ENCODE measurements at regions not wholly inside any gene's neighbourhood (a gene's known extent, or its start where the extent isn't known, plus 50 kb on each side); places are given as distances from the start of the nearest gene placed in this dataset.

DNA sequence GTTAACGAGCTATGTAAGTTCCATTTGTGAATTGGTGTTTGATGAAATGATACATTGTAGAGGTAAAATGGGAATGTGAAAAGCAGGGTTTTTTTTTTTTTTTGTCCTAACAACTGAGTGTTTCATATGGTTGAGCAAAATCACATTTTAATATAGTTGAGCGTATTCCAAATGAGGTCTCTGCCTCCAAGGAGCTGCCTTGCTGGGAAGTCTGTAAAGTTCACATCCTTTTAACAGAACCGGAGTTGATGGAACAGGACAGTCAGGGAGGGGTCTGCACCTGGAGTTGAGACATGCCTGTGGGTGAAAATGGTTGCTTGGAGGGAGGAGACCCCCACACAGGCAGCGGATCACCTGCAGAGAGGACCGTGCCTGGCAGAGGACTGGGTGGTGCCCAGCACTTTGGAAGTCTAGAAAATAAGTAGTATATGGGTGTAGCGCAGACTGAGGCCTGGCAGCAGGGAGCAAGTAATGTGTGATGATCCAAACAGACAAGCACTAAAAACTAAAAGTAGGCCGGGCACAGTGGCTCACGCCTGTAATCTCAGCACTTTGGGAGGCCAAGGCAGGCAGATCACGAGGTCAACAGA is 75.2 kb upstream of the UBAC2 start:
- Histone ChIP-seq H2AFZ (ENCODE audit: low read length) (no peak overlapping the region), H3K27ac (ENCODE audit: low read depth, low read length, poor library complexity, severe bottlenecking) (no peak overlapping the region), H3K27me3 (ENCODE audit: insufficient read depth, low read length) (no peaks in the 10 kb centered on the region; the same call in 1 of the 2 replicates), H3K9me3 (ENCODE audit: low read length) (no peaks in the 10 kb centered on the region), H3F3A (ENCODE audit: insufficient read depth, low read length) (no peaks in the 10 kb centered on the region), H3K36me3 (ENCODE audit: insufficient read depth, low read length) (no peaks in the 10 kb centered on the region), H3K9me2 (ENCODE audit: low read depth, low read length) (no peaks in the 10 kb centered on the region), H3K4me2 (ENCODE audit: low read length) (no peak overlapping the region), H4K20me1 (ENCODE audit: insufficient read depth, low read length) (no peaks in the 10 kb centered on the region), H3K79me2 (ENCODE audit: insufficient read depth, low read length) (no peaks in the 10 kb centered on the region), H3K4me3 (ENCODE audit: low read depth, low read length, poor library complexity, severe bottlenecking) (no peak overlapping the region), H3K9ac (ENCODE audit: low read length) (no peak overlapping the region), H3K4me1 (ENCODE audit: insufficient read depth, low read length, severe bottlenecking) (no peaks in the 10 kb centered on the region)
- TF ChIP-seq EZH2 (IDR thresholded peaks at IDR 0.05; ENCODE audit: borderline replicate concordance, low read length), result no peak
- TF ChIP-seq, protein P1, sequence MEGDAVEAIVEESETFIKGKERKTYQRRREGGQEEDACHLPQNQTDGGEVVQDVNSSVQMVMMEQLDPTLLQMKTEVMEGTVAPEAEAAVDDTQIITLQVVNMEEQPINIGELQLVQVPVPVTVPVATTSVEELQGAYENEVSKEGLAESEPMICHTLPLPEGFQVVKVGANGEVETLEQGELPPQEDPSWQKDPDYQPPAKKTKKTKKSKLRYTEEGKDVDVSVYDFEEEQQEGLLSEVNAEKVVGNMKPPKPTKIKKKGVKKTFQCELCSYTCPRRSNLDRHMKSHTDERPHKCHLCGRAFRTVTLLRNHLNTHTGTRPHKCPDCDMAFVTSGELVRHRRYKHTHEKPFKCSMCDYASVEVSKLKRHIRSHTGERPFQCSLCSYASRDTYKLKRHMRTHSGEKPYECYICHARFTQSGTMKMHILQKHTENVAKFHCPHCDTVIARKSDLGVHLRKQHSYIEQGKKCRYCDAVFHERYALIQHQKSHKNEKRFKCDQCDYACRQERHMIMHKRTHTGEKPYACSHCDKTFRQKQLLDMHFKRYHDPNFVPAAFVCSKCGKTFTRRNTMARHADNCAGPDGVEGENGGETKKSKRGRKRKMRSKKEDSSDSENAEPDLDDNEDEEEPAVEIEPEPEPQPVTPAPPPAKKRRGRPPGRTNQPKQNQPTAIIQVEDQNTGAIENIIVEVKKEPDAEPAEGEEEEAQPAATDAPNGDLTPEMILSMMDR (IDR thresholded peaks at IDR 0.05; ENCODE audit: low read length), result no peak

DNA sequence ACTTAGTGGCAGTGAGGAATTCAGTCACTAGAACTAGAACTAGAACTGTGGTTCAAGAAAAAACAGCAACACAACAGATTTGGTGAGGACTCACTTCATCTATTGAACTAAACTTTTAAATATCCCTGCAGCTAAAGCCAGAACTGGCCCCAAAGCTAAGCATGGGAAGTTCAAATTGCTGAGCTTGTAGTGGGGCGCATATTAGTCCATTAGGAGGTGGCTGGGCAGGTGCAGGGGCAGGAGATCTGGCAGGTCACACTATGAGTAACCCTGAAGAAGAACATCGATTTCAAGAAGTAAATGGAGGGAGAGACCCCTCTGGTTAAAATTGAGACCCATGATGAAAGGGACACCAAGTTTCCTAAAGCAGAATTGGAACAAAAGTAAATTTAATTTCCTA is 73.8 kb upstream of the UBAC2 start:
- Histone ChIP-seq H3K9me3 (ENCODE audit: low read length) (no peaks in the 10 kb centered on the region), H3K27me3 (ENCODE audit: insufficient read depth, low read length) (no peaks in the 10 kb centered on the region; the same call in 1 of the 2 replicates), H3K27ac (ENCODE audit: low read depth, low read length, poor library complexity, severe bottlenecking) (no peak overlapping the region), H3K4me3 (ENCODE audit: low read depth, low read length, poor library complexity, severe bottlenecking) (no peak overlapping the region), H3K4me2 (ENCODE audit: low read length) (no peak overlapping the region), H3K4me1 (ENCODE audit: insufficient read depth, low read length, severe bottlenecking) (no peaks in the 10 kb centered on the region), H3K79me2 (ENCODE audit: insufficient read depth, low read length) (no peaks in the 10 kb centered on the region), H3K36me3 (ENCODE audit: insufficient read depth, low read length) (no peaks in the 10 kb centered on the region), H3K9me2 (ENCODE audit: low read depth, low read length) (no peaks in the 10 kb centered on the region), H2AFZ (ENCODE audit: low read length) (no peak overlapping the region), H4K20me1 (ENCODE audit: insufficient read depth, low read length) (no peaks in the 10 kb centered on the region), H3K9ac (ENCODE audit: low read length) (no peak overlapping the region), H3F3A (ENCODE audit: insufficient read depth, low read length) (no peaks in the 10 kb centered on the region)
- TF ChIP-seq, protein P1 (IDR thresholded peaks at IDR 0.05; ENCODE audit: low read length), result no peak
- TF ChIP-seq EZH2 (IDR thresholded peaks at IDR 0.05; ENCODE audit: borderline replicate concordance, low read length), result no peak

DNA sequence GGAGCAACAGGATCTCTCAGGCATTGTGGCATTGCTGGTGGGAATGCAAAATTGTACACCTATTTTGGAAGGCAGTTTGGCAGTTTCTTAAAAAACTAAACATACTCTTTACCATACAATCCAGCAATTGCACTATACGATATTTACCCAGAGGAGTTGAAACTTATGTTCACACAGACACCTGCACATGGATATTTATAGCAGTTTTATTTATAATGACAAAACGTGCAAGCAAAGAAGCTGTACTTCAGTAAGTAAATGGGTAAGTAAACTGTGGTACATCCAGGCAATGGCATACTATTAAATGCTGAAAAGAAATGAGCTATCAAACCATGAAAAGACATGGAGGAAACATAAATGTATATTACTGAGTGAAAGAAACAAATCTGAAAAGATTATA is 71.6 kb upstream of the UBAC2 start:
- Histone ChIP-seq H3K79me2 (ENCODE audit: insufficient read depth, low read length) (no peaks in the 10 kb centered on the region), H3K4me2 (ENCODE audit: low read length) (no peak overlapping the region), H3K9ac (ENCODE audit: low read length) (no peak overlapping the region), H3K27me3 (ENCODE audit: insufficient read depth, low read length) (no peaks in the 10 kb centered on the region), H3K9me2 (ENCODE audit: low read depth, low read length) (no peaks in the 10 kb centered on the region), H3K4me1 (ENCODE audit: insufficient read depth, low read length, severe bottlenecking) (no peaks in the 10 kb centered on the region), H3F3A (ENCODE audit: insufficient read depth, low read length) (no peaks in the 10 kb centered on the region), H2AFZ (ENCODE audit: low read length) (no peak overlapping the region), H4K20me1 (ENCODE audit: insufficient read depth, low read length) (no peaks in the 10 kb centered on the region), H3K36me3 (ENCODE audit: insufficient read depth, low read length) (no peaks in the 10 kb centered on the region), H3K4me3 (ENCODE audit: low read depth, low read length, poor library complexity, severe bottlenecking) (no peak overlapping the region), H3K27ac (ENCODE audit: low read depth, low read length, poor library complexity, severe bottlenecking) (no peak overlapping the region), H3K9me3 (ENCODE audit: low read length) (no peaks in the 10 kb centered on the region)
- TF ChIP-seq, protein P1 (IDR thresholded peaks at IDR 0.05; ENCODE audit: low read length), result no peak
- TF ChIP-seq EZH2 (IDR thresholded peaks at IDR 0.05; ENCODE audit: borderline replicate concordance, low read length), result no peak
